GM19455 (cell line): ENCODE measurements at regions not wholly inside any gene's neighbourhood (a gene's known extent, or its start where the extent isn't known, plus 50 kb on each side); places are given as distances from the start of the nearest gene placed in this dataset.

ENCODE experiments used
- ATAC-seq: cut with Tn5 transposase; IDR thresholded peaks from one replicate; pipeline ENCODE4 v1.9.1; 2021; ENCODE audit not compliant: unreplicated experiment

DNA sequence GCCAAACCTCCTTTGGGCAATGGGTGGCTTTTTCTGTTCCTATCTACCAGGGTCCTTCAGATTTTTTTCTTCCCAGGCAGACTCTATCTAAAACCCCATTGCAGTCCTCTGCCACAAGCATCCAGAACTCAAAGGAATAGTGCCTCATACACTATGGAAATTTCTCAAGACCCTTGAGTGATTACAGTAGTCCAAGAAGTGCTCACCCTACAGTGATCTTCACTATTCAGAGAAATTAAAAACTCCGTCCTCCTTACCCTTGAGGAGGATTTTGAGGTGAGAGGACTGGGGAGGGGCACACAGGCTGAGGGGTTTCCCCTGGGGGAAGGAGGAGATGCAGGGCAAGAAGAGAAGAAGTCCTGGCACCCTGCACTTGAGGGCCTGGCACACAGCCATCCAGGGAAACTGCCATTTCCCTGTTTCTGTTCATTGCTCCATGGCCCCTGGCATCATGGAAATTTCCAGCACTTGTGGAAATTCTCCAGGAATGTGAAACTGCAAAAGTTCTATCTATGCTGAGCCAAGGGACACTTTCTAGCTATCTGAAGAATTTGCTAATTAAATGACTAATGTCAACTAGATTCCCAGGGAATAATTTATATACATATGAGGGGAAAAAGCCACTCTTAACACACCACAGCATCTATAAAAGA lies 102.5 kb upstream of the ATP1B1 start:
- no peak for ATAC-seq

DNA sequence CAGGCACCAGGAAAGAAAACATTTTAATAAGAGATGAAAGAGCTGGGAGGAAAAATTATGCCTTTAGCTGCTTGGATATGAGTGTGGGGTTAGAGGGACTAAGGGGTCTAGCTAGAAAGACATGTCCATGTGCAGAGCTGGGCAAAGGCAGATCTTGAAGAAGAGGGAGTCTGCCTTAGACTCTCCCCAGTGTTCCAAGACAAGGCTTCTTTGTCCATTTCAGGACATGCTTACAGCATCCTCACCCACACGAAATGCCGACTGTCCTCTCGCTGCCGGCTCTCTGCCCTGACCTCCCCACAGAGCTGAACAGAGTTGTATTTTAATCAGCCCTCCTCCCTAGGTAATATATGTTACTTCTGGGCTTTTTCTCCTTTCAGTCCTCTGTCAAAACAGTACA lies 100.7 kb upstream of the ATP1B1 start:
- no peak for ATAC-seq

DNA sequence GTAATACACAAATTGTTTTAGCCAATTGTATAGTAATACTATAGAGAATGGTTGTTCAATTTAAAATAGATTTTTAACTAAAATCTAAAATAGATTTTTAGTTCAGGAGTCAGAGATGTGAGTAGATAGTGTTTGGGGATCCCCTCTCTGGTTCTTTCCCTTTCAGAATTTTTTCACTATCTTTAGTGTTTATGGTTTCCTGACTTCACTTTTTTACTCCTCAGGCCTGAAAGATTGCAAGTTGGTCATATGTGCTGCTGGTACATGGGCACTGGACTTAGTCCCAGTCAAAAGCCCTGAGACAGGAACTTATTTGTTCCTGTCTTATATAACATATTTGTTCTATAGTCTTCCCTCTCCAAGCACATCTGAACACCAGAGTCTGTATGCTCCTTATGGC lies 96.8 kb upstream of the ATP1B1 start:
- ATAC-seq, result no peak

DNA sequence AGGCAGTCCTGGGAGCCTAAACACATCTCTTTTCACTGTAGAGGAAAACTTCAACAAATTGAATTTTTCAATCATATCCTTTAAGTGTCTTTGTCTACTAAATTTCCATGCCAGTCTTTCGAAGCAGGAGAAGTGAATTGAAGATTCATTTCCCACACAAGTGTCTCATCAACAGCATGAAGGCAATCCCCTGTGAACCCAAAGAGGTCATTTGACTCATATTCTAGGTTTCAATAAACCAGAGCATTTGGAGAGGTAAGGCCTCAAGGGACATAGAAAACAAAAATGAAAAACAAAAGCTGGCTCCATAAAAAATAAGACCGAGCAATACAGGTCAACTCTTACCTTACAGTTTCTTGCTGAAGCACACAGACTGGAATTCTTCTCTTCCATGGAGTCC lies 94.1 kb upstream of the ATP1B1 start:
- no peak for ATAC-seq

DNA sequence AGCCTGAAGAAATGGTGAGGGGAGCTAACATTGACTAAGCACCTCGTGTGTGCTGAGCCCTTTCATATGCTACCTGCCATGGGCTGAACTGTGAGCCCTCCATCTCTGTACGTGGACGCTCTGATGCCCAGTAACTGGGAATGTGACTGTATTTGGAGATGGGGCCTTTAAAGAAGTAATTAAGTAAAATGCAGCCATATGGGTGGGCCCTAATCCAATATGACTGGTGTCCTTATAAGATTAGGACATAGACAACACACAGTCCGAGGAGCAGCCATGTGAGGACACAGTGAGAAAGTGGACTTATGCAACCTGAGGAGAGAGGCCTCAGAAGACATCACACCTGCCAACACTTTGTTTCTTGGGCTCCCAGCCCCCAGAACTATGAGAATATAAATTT lies 92.7 kb upstream of the ATP1B1 start:
- no peak for ATAC-seq

DNA sequence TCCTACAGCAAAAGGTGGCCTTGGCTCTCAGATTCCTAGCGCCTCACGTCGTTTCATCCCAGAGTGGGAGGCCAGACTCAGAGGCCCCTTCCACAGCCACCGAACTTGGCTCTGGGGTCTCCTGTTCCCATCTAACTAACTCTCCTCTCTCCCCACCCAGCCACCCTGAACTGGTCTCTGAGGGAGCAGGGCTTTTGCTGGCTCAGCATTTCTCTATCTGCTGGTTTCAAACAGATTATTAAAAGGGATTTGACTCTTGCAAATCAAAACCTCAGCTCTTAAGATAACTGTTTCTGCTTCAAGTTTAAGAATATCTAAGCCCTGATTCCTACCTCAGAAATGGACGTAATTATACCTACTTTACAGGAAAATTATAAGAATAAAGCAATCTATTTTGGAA lies 91.0 kb upstream of the ATP1B1 start:
- ATAC-seq, result no peak

DNA sequence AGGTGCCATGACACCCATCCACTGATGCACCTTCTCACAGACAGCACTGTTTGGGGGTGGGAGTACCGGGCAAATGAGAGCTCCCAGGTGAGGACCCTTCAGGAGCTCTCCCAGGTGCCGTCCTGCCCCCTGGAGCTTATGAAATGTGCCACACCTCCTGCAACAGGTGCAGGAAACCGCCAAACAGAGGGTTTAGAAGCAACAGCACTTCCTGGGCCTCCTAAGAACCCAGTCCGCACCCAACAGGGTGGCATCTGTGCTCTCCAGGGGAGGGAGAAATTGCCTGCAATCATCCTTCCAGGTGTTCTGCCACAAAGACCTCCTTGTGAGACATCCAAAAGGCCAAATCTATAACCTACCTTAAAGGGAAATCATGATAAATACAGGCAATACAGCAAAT lies 87.7 kb upstream of the ATP1B1 start:
- no peak for ATAC-seq

DNA sequence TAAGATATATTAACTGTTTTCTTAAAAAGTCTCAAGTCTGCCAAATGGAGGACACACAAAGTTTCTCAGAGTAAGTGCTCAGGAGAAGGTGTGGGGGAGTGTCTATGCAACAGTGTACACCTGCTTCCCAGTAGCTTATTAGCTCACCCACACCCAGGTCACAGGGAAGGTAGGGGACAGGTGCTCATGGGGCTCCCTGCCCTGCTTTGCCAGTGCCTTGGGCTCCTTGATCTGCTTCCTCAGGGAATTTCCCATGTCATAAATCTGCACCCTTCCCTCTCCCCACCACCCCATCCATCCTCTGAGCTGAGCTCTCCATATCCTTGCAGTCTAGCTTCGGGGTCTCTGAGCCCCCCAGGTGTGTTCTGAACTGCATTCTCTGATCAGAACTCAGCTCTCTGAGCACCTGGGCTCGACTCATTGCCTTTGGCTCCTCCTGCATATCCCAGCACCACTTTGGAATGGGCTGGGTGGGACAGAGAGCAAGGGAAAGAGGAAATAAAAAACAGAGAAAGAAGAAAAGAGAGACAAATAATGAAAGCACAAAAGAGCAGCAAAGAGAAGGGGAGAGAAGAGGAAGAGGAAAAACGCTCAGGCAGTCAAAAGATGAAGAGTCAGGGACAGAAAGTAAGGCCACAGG lies 87.0 kb upstream of the ATP1B1 start:
- no peak for ATAC-seq

DNA sequence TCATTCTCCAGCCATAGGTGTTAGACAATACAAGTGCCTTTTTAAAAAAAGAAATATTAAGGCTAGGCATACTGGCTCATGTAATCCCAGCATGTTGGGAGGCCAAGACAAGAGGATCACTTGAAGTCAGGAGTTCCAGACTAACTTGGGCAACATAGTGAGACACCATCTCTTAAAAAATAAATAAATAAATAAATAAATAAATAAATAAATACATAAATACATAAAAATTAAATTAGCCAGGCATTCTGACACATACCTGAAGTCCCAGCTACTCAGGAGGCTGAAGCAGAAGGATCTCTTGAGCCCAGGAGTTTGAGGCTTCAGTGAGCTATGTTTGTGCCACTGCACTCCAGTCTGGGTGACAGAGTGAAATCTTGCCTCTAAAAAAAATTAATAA lies 85.8 kb upstream of the ATP1B1 start:
- no peak for ATAC-seq

DNA sequence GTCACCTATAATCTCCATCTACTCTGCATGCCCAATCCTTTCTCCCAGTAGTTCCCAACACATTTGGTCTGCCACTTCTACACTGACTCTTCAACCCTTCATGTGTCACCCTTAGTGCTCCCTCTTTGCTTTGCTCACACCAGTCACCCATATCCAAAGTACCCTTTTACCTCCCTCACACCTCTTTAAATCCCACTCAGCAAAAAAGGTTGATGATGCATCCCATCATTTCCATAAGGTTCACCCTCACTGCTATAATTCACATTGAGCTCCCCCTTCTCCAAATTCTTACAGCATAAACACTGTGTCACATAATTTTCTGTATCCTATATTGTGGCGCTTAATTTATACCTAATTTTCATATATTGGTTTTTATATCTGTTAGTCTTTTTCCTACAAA lies 83.8 kb upstream of the ATP1B1 start:
- ATAC-seq, result no peak

DNA sequence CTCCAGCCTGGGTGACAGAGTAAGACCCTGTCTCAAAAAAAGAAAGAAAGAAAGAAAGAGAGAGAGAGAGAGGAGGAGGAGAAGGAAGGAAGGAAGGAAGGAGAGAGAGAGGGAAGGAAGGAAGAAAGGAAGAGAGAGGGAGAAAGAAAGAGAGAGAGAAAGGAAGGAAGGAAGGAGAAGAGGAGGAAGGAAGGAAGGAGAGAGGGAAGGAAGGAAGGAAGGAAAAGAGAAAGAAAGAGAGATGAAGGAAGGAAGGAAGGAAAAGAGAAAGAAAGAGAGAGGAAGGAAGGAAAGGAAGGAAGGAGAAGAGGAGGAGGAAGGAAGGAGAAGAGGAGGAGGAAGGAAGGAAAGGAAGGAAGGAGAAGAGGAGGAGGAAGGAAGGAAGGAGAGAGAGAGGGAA lies 82.2 kb upstream of the ATP1B1 start:
- ATAC-seq, result no peak

DNA sequence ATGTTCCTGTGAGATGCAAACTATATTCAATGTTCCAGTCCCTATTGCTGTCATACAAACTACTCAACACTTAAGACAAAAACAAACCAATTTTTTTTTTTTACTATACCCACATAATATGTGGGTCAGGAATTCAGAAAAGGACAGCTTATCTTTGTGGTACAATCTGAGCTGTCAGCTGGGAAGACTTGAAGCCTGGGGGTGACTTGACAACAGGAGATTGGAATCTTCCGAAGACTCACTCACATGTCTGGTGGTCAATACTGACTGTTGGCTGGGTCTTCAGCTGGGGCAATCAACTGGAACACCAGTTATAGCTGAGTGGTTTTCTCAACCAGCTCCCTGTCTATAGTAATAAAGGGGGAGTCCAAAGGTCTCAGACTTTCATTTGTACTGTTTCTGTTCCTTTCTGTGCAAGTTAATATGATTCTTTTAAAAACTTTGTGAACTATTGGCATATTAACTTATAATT lies 81.7 kb upstream of the ATP1B1 start:
- ATAC-seq, result peak; percentile 90

DNA sequence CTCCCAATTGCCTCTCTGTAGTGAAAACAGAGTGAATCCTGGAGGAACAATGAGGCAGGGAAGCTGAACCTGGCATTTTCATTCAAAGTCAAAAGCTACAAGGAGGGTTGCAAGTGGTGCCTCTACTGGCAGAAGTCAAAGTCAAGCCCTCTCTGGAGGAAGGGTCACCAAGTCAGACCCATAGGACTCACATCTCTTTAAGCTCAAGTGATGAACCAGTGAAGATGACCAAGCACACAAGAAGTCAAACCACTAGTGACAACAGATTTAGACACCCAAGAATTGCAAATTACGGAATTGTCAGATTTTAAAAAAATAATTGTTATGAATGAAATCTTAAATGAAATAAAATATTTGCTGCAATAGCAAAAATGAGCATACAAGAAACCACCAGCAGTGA lies 81.1 kb upstream of the ATP1B1 start:
- no peak for ATAC-seq

DNA sequence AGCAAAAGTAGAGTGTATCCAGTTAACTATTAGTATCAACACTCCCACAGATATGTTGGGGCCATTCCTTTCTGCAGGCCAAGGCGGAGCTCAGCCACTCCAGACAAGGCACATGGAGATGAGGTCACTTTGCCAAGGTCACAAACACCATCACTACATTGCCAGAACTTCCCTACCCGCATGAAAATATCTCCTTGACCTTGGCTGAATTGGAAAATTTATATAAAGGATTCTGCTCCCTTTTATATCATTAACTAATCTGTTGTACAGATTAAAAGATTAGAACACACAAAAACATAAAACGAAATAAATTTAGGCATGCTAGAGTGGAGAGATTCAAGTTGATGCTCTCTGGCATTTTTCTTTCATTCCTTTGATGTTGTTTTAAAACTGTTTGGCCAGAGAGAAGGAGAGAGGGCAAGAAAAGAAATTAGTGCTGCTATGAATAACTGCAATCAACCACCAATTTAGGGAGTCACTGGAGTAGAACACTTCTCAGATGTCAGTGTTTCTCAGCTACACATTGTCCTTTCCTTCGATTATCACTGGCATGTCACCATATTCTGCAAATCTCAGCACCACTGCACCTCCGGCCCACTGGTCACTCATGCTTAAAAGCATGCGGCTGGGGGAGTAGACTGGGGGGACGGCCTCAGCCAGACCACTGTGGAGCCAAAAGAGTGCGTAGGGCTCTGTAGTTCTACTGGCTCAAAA lies 78.7 kb upstream of the ATP1B1 start:
- ATAC-seq, result no peak

DNA sequence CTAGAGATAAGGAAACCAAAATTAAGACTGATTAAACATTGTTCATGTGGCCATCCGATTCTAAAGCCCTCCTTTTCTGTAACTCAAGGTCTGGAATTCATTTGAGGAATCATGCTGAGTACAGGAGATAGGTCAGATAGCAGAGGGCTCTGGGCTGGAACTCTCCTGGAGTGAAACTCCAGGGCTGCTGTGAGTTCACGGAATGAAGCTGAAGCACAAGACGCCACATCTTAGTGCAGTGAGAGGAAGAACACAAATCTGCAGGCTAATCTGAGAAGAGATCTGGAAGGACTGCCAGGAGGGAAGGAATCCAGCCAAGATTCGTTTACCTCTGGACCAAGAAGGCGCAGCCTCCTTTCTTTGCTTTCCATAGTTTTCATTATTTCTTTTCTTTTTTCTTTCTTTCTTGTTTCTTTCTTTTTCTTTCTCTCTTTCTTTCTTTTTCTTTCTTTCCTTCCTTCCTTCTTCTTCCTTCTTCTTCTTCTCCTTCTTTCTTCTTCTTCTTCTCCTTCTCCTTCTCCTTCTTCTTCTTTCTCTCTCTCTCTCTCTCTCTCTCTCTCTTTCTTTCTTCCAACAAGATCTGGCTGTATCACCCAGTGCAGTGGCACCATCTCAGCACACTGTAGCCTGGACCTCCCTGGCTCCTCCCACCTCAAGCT lies 74.8 kb upstream of the ATP1B1 start:
- ATAC-seq, result no peak

DNA sequence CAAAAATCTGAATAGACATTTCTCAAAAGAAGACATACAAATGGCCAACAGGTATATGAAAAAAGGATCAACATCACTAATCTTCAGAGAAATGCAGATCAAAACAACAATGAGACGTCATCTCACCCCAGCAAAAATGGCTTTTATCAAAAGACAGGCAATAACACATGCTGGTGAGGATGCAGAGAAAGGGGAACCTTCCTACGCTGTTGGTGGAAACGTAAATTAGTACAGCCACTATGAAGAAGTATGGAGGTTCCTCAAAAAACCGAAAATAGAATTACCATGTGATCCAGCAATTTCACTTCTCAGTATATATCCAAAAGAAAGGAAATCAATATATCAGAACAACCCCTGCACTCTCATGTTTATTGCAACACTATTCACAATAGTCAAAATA lies 65.1 kb upstream of the ATP1B1 start:
- ATAC-seq, result no peak

DNA sequence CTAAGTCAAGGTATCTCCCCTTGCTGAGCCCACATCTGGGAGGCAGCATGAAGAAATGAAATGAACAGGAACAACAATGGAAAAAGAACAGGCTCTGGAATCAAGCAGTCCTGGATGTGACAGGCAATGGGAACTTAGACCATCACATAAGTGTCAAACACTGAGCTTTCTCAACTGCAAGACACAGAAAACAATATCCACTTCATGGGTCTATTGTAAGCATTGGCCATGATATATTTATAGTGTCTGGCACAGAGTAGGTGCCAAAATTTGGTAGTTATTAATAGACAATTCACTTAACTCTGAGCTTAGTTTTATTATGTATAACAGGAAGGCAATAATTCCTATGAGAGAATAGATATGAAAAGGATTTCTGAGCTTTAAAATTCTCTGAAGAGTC lies 64.1 kb upstream of the ATP1B1 start:
- ATAC-seq, result no peak

DNA sequence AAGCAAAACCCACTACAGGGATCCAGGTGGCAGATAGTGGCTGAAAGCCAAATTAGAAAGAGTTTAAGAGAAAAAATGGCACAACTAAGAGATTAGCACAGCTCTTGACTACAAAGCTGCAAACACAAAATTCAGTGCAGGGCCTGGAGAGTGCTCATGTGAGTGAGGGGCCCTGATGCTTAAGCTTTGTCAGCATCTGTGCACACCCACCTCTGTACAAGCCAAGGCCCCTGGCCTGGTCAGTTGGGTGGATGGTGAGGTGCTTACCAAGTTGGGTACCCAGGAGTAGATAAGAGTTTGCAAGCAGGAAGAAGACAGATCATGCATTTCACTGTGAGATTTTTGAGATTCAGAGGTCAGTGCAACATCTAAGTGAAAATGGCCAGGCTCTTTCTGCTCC lies 62.7 kb upstream of the ATP1B1 start:
- ATAC-seq, result no peak

DNA sequence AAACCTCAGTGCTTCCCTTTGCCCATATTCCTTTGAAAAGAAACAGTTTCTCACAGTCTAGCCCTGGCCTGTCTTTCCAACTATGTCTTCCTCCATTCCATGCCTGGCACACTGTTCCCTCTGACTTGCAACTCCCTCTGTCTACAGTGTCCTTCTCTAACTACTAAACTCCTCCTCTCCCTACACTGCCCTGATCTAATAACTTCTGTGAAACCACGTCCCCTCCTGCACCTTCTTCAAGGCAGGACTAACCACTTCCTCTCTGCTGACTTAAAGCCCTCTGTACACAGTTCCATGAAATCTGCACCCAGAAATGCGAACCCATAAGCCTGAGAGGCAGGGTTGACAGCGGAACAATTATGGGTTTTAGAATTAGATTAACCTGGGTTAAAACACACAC lies 62.2 kb upstream of the ATP1B1 start:
- peak; percentile 86 for ATAC-seq

DNA sequence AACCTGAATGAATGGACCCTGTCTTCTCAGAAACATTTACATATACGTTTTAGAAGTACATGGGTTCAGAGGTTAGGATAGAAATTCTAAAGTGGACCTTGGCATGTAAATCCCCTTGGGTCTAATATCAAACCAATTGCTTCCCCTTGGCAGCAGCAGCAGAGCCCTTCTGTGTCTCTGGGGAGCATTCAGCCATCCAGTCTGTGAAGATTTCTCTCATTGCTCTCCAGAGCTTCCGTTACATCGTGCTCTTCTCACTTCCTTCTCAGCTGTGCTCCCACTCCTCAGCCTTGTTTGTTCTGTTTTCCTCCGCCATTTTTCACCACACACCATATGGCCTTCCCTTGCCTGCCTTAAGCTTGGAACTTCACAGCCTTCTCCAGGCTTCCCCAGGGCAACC lies 61.5 kb upstream of the ATP1B1 start:
- no peak for ATAC-seq

DNA sequence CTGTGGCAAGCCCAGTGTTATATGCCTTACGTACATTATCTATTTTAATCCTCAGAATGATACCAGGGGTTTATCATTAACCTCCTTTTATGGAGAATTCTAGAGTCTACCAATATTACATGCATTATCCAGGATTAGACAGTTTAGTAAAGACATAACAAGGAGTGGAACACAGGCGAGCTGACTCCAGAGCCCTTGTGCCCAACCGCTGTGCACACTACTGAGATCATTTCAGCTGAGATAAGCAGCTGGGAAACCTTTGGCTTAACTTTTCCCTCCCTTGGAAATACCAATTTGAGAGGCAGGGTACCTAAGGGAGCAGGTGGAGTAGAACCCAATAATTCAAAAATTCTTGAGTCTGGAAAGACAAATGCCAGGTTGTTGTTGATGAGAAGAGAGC lies 59.8 kb upstream of the ATP1B1 start:
- ATAC-seq, result no peak

DNA sequence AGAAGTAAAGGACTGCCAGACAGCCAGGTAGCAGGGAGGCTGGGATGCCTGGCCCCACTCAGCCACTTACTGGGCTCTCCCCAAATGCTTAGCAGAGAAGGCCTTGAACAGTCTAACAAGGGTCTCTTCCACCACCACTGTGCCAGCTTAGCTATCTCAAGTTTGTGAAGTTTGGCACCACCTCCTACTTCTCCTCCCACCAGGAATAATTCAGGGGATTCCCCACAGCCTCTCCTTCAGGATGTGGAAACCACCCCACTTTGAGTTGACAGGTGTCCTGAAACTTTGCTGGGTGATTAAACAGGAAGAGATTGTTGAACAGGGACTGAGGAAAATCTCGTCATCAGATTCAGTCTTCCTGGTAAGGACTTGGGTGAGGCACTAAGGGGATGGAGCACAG lies 59.4 kb upstream of the ATP1B1 start:
- ATAC-seq, result no peak
